ENCODE measurements at regions not wholly inside any gene's neighbourhood (a gene's known extent, or its start where the extent isn't known, plus 50 kb on each side); places are given as distances from the start of the nearest gene placed in this dataset.

DNA sequence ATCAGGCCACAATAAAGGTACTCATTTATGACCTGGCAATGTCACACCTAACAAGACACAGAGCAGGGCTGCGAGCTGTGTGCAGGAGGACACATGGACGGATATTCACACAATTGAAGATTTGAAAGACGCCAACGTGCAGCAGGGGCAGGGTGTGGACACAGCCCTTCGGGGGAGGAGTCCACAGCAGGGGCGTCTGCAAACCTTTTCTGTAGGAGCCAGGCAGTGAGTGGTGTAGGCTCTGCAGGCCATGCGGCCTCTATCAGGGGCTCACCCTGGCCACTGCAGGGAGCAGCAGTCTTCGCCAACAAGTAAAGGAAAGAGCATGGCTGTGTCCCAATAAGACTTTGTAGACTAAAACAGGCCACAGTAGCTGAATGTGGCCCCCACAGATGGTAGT lies 125.7 kb upstream of the SNTG2 start:
- DNase-seq, result no peak

- no peak for DNase-seq
Observed at GRCh38 chr2:824524-824923, 126.1 kb upstream of the SNTG2 start.

- no peak for DNase-seq
Observed at GRCh38 chr2:821546-821945, 129.1 kb upstream of the SNTG2 start.

- DNase-seq, result no peak
Observed at GRCh38 chr2:819601-820000, 131.0 kb upstream of the SNTG2 start.

DNA sequence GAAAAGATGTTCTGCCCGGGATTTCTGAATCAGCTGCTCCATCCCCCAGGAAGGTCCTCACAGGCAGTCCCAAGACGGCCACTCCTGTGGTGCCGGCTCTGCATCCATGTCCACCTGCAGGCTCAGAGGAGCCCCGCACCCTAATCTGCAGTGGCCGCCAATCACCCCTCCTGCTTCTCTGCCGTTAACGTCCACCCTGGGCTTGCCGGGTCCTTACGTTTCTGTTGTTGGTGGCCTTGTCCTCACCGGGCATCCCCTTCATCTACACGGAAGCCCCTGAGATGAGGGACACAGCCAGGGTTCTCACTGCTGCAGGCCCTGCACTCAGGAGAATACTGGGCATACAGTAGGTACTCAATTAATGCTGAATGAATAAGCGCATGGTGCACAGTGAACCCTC lies 131.5 kb upstream of the SNTG2 start:
- DNase-seq, result no peak

GRCh38 chr2:817336-818015 lies 133.2 kb upstream of the SNTG2 start:
- no peak for DNase-seq

DNA sequence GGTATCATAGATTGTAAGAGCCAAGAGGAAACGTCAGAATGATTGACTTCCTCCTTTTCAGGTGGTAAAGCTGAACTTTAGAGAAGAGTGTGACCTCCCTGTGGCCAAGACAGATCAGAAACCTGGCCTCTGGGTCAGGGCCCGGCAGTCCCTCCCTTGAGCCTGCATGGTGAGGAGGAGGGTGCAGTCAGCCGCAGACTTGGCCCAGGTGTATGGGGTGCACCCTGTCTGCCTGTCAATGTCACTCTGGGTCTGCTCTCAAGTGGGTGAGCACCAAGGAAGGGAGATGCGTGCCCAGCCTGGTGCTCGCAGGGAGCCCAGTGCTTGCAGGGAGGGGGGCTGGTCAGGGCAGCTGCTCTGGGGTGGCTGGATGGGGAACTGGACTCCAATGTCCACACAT lies 134.4 kb upstream of the SNTG2 start:
- no peak for DNase-seq

DNA sequence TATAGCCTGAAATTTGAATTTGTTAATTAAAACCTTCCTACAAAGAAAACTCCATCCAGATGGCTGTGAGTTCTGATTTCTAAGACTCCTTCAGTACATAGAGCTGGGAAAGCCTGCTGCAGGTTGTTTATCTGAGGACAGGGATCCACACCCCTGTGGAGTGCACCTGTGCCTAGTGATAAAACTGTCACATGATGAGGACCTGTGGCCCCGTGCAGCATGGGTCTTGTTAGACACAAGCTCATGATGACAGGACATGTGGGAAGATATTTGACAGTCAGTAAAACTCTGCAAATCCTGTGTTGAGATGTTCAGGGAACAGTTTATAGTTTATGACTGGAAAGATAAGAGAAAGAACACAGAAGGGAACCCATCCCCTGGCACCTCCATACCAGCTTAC lies 133.2 kb upstream of the TMEM18 start:
- DNase-seq, result no peak

- DNase-seq, result no peak
Observed at GRCh38 chr2:807300-807699, 130.1 kb upstream of the TMEM18 start.

GRCh38 chr2:805664-806063 lies 128.5 kb upstream of the TMEM18 start:
- no peak for DNase-seq

- no peak for DNase-seq
Observed at GRCh38 chr2:797993-798392, 120.8 kb upstream of the TMEM18 start.

DNA sequence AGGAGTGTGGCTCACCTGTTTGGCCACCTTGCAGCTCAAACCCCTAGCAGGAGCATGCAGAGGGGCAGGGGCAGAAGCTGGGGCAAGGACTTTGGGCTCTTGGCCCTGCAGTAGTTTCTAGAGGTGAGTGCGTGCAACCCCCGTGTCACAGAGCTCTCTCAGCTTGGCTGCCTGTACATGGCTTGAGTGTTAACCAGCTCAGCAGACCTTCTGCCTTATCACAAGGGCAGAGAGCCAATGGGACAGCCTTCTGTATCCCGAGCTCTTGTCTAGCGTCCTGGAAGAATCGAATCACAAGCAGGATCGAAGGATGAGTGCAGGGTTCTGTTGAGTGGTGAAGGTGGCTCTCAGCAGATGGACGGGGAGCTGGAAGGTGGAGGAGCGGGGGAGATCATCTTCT lies 120.3 kb upstream of the TMEM18 start:
- DNase-seq, result no peak

DNA sequence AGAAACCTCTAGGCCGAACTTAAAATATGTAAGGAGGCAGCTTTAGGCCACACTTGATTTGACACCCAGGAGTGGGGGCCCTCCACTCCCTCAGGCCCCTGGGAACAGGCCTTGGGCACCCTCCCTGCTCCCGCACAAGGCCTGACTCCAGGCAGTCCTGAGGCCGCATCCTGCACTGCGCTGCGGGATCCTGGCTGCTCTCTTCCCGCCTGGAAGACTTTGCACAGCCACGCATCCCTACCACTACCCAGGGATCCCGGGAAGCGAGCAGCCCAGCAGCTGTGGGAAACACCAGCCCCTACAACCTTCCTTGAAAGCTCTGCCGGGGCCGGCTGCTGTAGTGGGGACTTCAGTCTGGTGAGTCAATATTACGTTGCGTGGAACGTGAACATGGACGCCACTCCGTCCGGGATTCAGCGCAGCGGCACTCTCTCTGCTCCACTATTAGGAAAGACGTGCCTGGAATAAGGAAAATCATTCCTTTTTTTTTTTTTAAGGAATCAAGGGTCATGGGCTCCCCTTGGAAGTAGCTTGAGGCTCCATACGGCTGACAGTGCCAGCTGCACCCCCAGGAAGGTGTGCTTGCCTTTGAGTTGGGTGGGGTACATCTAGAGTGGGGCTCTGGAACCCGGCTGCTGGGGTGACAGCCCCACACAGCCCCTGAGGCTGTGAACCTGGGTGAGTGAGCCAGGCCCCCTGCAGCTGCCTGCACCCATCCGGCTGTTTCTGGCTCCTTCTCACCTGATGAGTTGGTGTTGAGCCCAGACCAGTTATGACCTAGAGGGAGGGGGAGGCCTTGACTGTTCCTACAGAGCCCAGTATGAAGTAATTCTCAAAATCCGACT lies 119.2 kb upstream of the TMEM18 start:
- no peak for DNase-seq

DNA sequence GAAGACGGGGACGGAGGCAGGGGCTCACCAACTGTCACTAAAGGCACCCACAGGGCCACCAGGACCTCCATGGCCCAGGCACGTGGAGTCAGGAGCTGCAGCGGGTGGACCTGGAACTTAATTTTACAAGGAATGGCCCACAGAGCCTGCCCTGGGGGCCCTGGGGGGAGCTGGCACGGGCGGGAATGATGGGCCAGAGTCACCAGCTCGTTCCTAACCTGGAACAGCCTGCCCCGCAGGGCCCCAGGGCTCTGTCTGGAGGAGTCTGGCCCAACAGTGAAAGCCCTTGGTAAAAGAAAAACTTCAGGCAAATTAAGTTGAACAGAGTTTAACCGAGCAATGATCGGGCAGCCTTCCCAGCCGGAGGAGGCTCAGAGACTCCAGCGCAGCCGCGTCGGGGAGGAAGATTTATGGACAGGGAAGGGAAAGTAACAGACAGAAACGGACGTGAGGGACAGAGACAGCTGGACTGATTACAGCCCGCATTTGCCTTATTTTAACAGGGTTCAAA lies 118.4 kb upstream of the TMEM18 start:
- DNase-seq, result no peak

DNA sequence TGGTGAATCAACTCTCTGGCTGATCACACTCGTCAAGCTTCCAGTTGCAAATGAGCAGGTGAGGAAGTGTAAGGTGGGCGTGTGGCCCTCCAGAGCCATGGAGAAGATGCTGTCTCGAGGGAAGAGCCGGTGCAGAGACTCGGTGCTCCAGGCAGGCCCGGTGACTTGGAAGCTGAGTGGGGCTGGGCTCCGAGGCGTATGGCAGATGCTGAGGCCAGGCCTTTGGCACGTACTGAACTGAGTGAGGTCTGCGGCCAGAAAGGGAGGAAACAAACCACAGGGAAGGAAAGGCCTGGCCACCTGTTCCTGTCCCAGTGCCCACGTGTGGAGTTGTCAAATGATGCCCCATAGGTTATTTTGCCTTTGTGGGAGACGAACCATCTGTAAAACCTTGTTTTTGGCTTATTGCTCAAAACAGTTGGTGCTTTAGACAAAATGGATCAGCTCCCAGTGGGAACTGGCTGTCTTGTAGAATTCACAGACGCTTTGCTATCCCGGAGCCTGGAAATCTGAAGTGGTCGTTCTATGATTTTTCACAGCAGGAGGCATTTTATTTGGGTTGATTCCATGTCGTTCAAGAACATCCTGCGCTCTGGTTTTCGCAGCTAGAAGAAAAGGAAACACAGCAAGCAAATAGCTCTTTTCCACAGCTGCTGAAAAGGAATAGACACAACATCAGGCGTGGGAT lies 117.5 kb upstream of the TMEM18 start:
- no peak for DNase-seq

GRCh38 chr2:793236-793635 lies 116.0 kb upstream of the TMEM18 start:
- DNase-seq, result no peak

GRCh38 chr2:792687-793086 lies 115.5 kb upstream of the TMEM18 start:
- no peak for DNase-seq

DNA sequence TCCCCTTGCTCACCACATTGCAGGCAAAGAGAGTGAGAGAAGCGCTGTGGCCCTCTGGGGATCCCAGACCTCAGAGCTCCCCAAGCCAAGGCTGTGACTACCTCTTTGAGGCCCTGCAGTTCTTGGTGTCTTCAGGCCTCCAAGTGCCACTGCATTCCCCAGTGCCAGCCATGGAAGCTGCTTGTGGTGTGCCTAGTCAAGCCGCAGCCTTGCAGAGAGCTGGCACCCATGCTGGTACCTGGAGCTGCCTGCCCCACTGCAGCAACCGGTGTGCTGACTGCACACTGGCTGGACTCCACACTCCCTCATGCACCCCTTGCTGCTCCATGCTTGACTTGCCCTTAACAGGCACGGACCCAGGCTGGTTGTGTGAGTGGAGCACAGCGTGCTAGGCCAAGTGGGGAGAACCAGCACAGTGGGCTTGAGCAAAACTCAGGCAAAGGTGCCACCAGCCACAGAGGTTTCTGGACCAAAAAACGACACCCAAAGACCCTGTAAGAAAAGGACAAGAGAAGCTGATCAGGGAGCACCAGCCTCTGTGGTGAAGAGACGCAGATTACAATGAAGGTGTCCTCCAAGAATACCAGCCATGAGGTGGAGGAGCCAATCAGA lies 113.5 kb upstream of the TMEM18 start:
- DNase-seq, result no peak

DNA sequence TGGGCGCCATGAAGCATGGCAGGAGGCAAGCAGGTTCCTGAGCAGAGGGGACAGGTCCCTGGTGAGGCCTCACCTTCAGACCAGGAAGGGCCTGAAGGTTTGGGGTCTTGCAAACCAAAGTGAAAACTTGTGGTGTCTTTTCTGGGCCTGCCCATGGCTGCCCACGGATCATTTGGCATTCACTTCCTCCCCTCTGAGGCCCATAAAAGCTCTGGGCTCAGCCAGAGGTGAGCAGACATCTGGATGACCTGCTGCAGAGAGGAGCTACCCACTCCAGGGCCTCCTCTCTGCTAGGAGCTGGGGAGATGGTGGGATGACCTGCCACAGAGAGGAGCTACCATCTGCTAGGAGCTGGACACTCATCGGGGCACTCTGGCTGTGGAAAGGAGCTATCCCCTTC lies 112.9 kb upstream of the TMEM18 start:
- no peak for DNase-seq

- DNase-seq, result no peak
Observed at GRCh38 chr2:789529-789928, 112.3 kb upstream of the TMEM18 start.

DNA sequence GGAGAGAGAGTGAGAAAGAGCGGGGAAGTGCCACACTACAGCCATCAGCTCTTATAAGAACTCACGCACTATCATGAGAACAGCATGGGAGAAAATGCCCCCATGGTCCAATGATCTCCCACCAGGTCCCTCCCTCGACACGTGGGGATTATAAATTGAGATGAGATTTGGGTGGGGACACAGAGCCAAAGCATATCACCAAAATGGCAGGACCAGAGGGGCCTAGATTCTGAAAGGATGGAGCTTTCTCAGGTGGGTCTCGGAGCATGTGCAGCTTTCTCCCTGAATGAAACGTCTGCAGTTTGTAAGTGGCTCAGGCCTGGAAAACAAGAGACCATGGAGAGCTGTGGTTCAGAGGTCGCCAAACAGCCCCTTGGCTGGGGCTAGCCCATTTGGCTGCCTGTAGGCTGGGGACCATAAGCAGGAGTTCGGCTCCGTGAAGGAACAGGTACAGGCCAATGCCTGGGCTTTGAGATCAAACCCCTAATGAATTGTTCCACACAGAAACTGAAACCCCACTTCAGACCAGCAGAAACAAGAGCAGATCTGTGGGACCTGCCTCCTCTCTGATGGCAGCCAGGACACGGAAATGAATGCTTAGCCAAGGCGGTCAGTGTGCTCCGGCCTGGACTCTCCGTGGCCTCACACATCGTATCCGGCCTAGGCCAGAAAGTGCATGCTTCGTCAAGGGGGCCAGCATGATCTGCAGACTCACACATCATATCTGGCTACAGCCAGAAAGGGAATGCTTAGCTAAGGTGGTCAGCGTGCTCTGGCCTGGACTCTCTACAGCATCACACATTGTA lies 111.2 kb upstream of the TMEM18 start:
- no peak for DNase-seq

DNA sequence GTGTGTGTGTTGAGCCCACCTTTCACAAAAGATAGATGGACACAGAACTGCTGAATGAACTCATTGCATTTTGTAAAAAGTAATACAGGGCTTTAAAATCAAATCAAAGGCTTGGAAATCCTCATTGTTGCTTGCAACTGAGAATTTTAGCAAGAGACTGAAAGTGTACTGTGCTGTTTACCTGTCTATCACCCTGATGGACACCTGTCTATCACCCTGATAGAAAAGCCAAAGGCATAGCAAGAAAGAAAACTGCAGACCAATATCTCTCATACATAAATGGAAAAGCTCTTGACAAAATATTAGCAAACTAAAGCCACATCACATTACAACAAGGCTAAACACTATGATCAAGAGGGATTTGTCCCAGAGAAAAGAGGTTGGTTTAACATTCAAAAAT lies 107.5 kb upstream of the TMEM18 start:
- DNase-seq, result no peak

Measured in fibroblast of skin of abdomen (primary cell).